B cell (primary cell): ENCODE measurements at regions not wholly inside any gene's neighbourhood (a gene's known extent, or its start where the extent isn't known, plus 50 kb on each side); places are given as distances from the start of the nearest gene placed in this dataset.

Source experiments
- EZH2 ChIP-seq: IDR thresholded peaks from 2 replicates; pipeline ENCODE4 v1.6.1; 2012; ENCODE audit warnings: borderline replicate concordance, low read depth, mild to moderate bottlenecking, moderate library complexity, low read length; ENCODE audit not compliant: insufficient read depth, poor library complexity, severe bottlenecking
- TF ChIP-seq, protein P1 (sequence below): fragments of 200-600 bp; IDR thresholded peaks from one replicate; pipeline ENCODE4 v1.8.0; 2022; ENCODE audit warnings: antibody characterized with exemption, mild to moderate bottlenecking

DNA sequence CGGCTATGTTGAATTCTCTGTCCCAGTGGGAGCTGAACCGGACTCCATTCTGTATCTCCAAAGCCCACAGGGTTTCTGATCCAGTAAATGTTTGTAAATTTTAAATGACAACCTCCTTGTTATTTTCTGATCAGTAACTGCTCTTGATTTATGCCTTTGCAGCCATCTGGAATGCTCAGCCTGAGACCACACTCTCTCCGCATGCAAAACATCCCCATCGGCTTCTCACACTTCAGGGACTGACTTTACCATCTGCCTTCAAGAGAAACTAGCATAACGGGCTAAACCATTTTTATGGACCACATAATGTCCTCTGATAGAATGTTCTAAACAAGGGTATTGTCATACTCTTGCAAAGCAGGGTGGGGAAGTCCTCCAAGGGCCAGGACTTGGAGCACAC is 94.5 kb upstream of the FOXQ1 start:
- TF ChIP-seq, protein P1, sequence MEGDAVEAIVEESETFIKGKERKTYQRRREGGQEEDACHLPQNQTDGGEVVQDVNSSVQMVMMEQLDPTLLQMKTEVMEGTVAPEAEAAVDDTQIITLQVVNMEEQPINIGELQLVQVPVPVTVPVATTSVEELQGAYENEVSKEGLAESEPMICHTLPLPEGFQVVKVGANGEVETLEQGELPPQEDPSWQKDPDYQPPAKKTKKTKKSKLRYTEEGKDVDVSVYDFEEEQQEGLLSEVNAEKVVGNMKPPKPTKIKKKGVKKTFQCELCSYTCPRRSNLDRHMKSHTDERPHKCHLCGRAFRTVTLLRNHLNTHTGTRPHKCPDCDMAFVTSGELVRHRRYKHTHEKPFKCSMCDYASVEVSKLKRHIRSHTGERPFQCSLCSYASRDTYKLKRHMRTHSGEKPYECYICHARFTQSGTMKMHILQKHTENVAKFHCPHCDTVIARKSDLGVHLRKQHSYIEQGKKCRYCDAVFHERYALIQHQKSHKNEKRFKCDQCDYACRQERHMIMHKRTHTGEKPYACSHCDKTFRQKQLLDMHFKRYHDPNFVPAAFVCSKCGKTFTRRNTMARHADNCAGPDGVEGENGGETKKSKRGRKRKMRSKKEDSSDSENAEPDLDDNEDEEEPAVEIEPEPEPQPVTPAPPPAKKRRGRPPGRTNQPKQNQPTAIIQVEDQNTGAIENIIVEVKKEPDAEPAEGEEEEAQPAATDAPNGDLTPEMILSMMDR = no peak
- TF ChIP-seq EZH2 = no peak
